ENCODE measurements at regions not wholly inside any gene's neighbourhood (a gene's known extent, or its start where the extent isn't known, plus 50 kb on each side); places are given as distances from the start of the nearest gene placed in this dataset.

GRCh38 chr13:110012102-110012739, 225.8 kb upstream of the IRS2 start:
- H2AFZ ChIP-seq (ENCODE audit: low read length), result no peak overlapping the region
- ChIA-PET CTCF (ENCODE audit: unreplicated experiment) (no interaction called here), POLR2A (no interaction called here)
- no TSS peak for BruUV-seq (replicated peaks)
- intact Hi-C loops (cut with micrococcal nuclease; ENCODE audit: unreplicated experiment), result no loop called here
- no peak overlapping the region for H3K4me2 ChIP-seq (ENCODE audit: low read length)
- H3K27ac ChIP-seq (ENCODE audit: low read depth, low read length, poor library complexity, severe bottlenecking), result no peak overlapping the region
- H3K9me3 ChIP-seq (ENCODE audit: low read length), result no peaks in the 10 kb centered on the region
- H3K4me1 ChIP-seq (ENCODE audit: insufficient read depth, low read length, poor library complexity, severe bottlenecking), result no peaks in the 10 kb centered on the region
- no peak for DNase-seq (ENCODE audit: low spot score)
- no peaks in the 10 kb centered on the region for H3K36me3 ChIP-seq (ENCODE audit: insufficient read depth, low read length)
- no peak overlapping the region for H3K4me3 ChIP-seq (ENCODE audit: low read depth, low read length, poor library complexity, severe bottlenecking)
- H3K9me2 ChIP-seq (ENCODE audit: insufficient read depth, low read length), result no peaks in the 10 kb centered on the region
- H4K20me1 ChIP-seq (ENCODE audit: insufficient read depth, low read length), result no peaks in the 10 kb centered on the region
- TF ChIP-seq EZH2phosphoT487 (IDR thresholded peaks at IDR 0.05; ENCODE audit: borderline replicate concordance, low read depth, low read length) (no peak), CTCF (conservative IDR thresholded peaks at IDR 0.05; ENCODE audit: low read length) (no peak)
- no peaks in the 10 kb centered on the region for H3K79me2 ChIP-seq (ENCODE audit: insufficient read depth, low read depth, low read length)

- intact Hi-C loops (cut with micrococcal nuclease; ENCODE audit: unreplicated experiment), result no loop called here
- ChIA-PET CTCF (ENCODE audit: unreplicated experiment) (no interaction called here), POLR2A (no interaction called here)
- DNase-seq (ENCODE audit: low spot score), result no peak
- H3K4me3 ChIP-seq (ENCODE audit: low read depth, low read length, poor library complexity, severe bottlenecking), result no peak overlapping the region
- no peaks in the 10 kb centered on the region for H3K36me3 ChIP-seq (ENCODE audit: insufficient read depth, low read length)
- H2AFZ ChIP-seq (ENCODE audit: low read length), result no peak overlapping the region
- no peaks in the 10 kb centered on the region for H3K9me3 ChIP-seq (ENCODE audit: low read length)
- H3K27ac ChIP-seq (ENCODE audit: low read depth, low read length, poor library complexity, severe bottlenecking), result no peak overlapping the region
- no TSS peak for BruUV-seq (replicated peaks)
- no peaks in the 10 kb centered on the region for H3K79me2 ChIP-seq (ENCODE audit: insufficient read depth, low read depth, low read length)
- no peaks in the 10 kb centered on the region for H3K9me2 ChIP-seq (ENCODE audit: insufficient read depth, low read length)
- TF ChIP-seq EZH2phosphoT487 (IDR thresholded peaks at IDR 0.05; ENCODE audit: borderline replicate concordance, low read depth, low read length) (no peak), CTCF (conservative IDR thresholded peaks at IDR 0.05; ENCODE audit: low read length) (no peak)
- H3K4me1 ChIP-seq (ENCODE audit: insufficient read depth, low read length, poor library complexity, severe bottlenecking), result no peaks in the 10 kb centered on the region
- H3K4me2 ChIP-seq (ENCODE audit: low read length), result no peak overlapping the region
- H4K20me1 ChIP-seq (ENCODE audit: insufficient read depth, low read length), result no peaks in the 10 kb centered on the region
Observed at GRCh38 chr13:110010404-110011138, 224.2 kb upstream of the IRS2 start.

GRCh38 chr13:110008816-110009215, 222.4 kb upstream of the IRS2 start:
- DNase-seq (ENCODE audit: low spot score), result no peak
- Histone ChIP-seq H3K79me2 (ENCODE audit: insufficient read depth, low read depth, low read length) (no peaks in the 10 kb centered on the region), H4K20me1 (ENCODE audit: insufficient read depth, low read length) (no peaks in the 10 kb centered on the region), H3K4me1 (ENCODE audit: insufficient read depth, low read length, poor library complexity, severe bottlenecking) (no peaks in the 10 kb centered on the region), H3K4me2 (ENCODE audit: low read length) (no peak overlapping the region), H3K27ac (ENCODE audit: low read depth, low read length, poor library complexity, severe bottlenecking) (no peak overlapping the region), H3K4me3 (ENCODE audit: low read depth, low read length, poor library complexity, severe bottlenecking) (no peak overlapping the region), H3K9me3 (ENCODE audit: low read length) (no peaks in the 10 kb centered on the region), H3K36me3 (ENCODE audit: insufficient read depth, low read length) (no peaks in the 10 kb centered on the region), H2AFZ (ENCODE audit: low read length) (no peak overlapping the region), H3K9me2 (ENCODE audit: insufficient read depth, low read length) (no peaks in the 10 kb centered on the region)
- no peak for TF ChIP-seq EZH2phosphoT487 (IDR thresholded peaks at IDR 0.05; ENCODE audit: borderline replicate concordance, low read depth, low read length)
- no peak for TF ChIP-seq CTCF (conservative IDR thresholded peaks at IDR 0.05; ENCODE audit: low read length)
- POLR2A ChIA-PET, result no interaction called here
- BruUV-seq (replicated peaks), result no TSS peak
- intact Hi-C loops (cut with micrococcal nuclease; ENCODE audit: unreplicated experiment), result no loop called here
- CTCF ChIA-PET (ENCODE audit: unreplicated experiment), result no interaction called here
